ENCODE measurements at regions not wholly inside any gene's neighbourhood (a gene's known extent, or its start where the extent isn't known, plus 50 kb on each side); places are given as distances from the start of the nearest gene placed in this dataset.

DNA sequence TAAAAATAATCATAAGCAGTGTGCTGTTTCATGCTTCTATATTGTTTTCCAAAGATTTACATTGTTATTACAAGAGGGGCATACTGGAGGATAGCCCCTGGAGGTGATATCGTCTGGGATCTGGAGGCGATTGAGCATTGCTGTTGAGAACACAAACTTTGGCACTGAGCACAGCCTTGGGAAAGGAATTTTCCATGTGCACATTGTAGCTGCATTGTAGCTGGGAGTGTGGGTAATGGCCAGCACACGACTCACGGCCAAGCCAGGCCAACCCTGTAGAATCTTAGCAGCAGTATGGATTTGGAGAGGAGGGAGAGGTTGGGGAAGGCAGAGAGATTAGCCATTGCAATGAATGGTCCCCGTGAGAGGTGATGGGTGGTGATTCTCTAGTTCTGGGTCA, 121.9 kb downstream of the SMIM20 start:
- TF ChIP-seq, protein P1, sequence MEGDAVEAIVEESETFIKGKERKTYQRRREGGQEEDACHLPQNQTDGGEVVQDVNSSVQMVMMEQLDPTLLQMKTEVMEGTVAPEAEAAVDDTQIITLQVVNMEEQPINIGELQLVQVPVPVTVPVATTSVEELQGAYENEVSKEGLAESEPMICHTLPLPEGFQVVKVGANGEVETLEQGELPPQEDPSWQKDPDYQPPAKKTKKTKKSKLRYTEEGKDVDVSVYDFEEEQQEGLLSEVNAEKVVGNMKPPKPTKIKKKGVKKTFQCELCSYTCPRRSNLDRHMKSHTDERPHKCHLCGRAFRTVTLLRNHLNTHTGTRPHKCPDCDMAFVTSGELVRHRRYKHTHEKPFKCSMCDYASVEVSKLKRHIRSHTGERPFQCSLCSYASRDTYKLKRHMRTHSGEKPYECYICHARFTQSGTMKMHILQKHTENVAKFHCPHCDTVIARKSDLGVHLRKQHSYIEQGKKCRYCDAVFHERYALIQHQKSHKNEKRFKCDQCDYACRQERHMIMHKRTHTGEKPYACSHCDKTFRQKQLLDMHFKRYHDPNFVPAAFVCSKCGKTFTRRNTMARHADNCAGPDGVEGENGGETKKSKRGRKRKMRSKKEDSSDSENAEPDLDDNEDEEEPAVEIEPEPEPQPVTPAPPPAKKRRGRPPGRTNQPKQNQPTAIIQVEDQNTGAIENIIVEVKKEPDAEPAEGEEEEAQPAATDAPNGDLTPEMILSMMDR (IDR thresholded peaks at IDR 0.05) = no peak
- no peak for TF ChIP-seq POLR2A (IDR thresholded peaks at IDR 0.05)
